Esophagus squamous epithelium (tissue), 4 donors: ENCODE measurements at regions not wholly inside any gene's neighbourhood (a gene's known extent, or its start where the extent isn't known, plus 50 kb on each side); places are given as distances from the start of the nearest gene placed in this dataset.
"Not testable (repeated sequence)": the region's sequence is repeated elsewhere in the genome, so short reads cannot be mapped to it uniquely, and the experiment has no call there.

Source experiments
- POLR2A ChIP-seq, 4 donors: fragments of 450-650 bp; IDR thresholded peaks; one replicate each; pipeline ENCODE4 v1.6.1; 2017; ENCODE audit warnings: antibody characterized with exemption in 4 of 4, mild to moderate bottlenecking in 4 of 4, moderate library complexity in 3 of 4
- TF ChIP-seq, protein P1 (sequence below), 6 experiments: fragments of 450-650 bp in 4 of 6; fragments of 200-600 bp in 2 of 6; sonication (generic) in 2 of 6; IDR thresholded peaks; one replicate each; pipeline ENCODE4 v1.5.1; 2016 to 2019; ENCODE audit warnings: antibody characterized with exemption in 6 of 6, mild to moderate bottlenecking in 4 of 6, moderate library complexity in 4 of 6

DNA sequence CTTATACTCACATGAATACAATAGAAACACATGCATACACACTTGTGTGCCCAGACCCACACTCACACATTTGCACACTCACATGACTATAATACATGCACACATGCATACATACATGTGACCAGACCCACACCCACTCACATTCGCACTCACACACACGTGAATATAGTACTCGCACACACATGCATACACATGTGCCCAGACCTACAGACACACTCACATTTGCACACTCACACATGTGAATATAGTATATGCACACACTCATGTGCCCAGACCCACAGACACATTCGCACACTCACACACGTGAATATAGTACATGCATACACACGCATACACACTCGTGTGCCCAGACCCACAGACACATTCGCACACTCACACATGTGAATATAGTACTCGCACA, 197.4 kb upstream of the ZNF469 start:
- TF ChIP-seq, protein P1, sequence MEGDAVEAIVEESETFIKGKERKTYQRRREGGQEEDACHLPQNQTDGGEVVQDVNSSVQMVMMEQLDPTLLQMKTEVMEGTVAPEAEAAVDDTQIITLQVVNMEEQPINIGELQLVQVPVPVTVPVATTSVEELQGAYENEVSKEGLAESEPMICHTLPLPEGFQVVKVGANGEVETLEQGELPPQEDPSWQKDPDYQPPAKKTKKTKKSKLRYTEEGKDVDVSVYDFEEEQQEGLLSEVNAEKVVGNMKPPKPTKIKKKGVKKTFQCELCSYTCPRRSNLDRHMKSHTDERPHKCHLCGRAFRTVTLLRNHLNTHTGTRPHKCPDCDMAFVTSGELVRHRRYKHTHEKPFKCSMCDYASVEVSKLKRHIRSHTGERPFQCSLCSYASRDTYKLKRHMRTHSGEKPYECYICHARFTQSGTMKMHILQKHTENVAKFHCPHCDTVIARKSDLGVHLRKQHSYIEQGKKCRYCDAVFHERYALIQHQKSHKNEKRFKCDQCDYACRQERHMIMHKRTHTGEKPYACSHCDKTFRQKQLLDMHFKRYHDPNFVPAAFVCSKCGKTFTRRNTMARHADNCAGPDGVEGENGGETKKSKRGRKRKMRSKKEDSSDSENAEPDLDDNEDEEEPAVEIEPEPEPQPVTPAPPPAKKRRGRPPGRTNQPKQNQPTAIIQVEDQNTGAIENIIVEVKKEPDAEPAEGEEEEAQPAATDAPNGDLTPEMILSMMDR (IDR thresholded peaks at IDR 0.05): not testable (repeated sequence)
- TF ChIP-seq POLR2A (IDR thresholded peaks at IDR 0.05): not testable (repeated sequence)
